Right cardiac atrium (tissue), 5 donors: ENCODE measurements at regions not wholly inside any gene's neighbourhood (a gene's known extent, or its start where the extent isn't known, plus 50 kb on each side); places are given as distances from the start of the nearest gene placed in this dataset.

Experiments used
- ATAC-seq, 2 donors: fragments of 200-7000 bp; cut with Tn5 transposase; one replicate each; pipeline versions ENCODE4 v1.8.0 to v1.9.1; 2020; ENCODE audit warnings: moderate library complexity in 2 of 2, mild to moderate bottlenecking in 1 of 2
- DNase-seq, 3 donors: peaks; one replicate each; pipeline ENCODE4 v3.0.0-alpha.2; 2020
- H3K27ac ChIP-seq: one replicate; pipeline ENCODE4 v1.5.1; 2013; ENCODE audit warnings: mild to moderate bottlenecking, low read length, control low read depth, moderate library complexity
- H3K27me3 ChIP-seq: one replicate; pipeline ENCODE4 v1.6.1; 2013; ENCODE audit not compliant: control insufficient read depth, insufficient read depth
- H3K4me1 ChIP-seq: one replicate; pipeline ENCODE4 v1.6.1; 2013; ENCODE audit warnings: low read length; ENCODE audit not compliant: control insufficient read depth, insufficient read depth
- H3K4me3 ChIP-seq: one replicate; pipeline ENCODE4 v1.5.1; 2013; ENCODE audit warnings: low read length, control low read depth
- H3K9me3 ChIP-seq: one replicate; pipeline ENCODE4 v1.6.1; 2013; ENCODE audit warnings: low read length; ENCODE audit not compliant: control insufficient read depth
- WGBS: extraction: QIAGEN DNeasy Blood & Tissue Kit; methylation state at CpG from one replicate; pipeline ENCODE4 v1.1.7; 2013; 5-methylcytosine and 5-hydroxymethylcytosine counted together
- intact Hi-C, 4 donors: fragments of 100-400 bp; cut with DNase I; formaldehyde crosslinking; loops; one replicate each; pipeline versions ENCODE4 v1.11.0 to v1.14.0; 2022 to 2023
- donor health status: healthy with polysubstance abuse.
- donor health status: DM: no; HTN: yes; CAD: no.
- donor health status: DM: no; HTN: no; CAD: no.
- donor health status: DM: no; HTN: yes; CAD: no; lungs with severe emphysema.
- donor health status: DM: yes; HTN: yes; CAD: no.

GRCh38 chr2:30096451-30096850 lies 50.4 kb upstream of the YPEL5 start:
- 43% methylated on average over 4 of the region's 4 CpGs for WGBS
- intact Hi-C loops, result no loop called here
- H3K4me1 ChIP-seq, result no peaks in the 10 kb centered on the region
- no peaks in the 10 kb centered on the region for H3K27me3 ChIP-seq
- no peak overlapping the region for H3K27ac ChIP-seq
- no peak for DNase-seq
- no peak for ATAC-seq
- H3K4me3 ChIP-seq, result no peak overlapping the region
- H3K9me3 ChIP-seq, result no peaks in the 10 kb centered on the region
